Caco-2 (cell line): ENCODE measurements at regions not wholly inside any gene's neighbourhood (a gene's known extent, or its start where the extent isn't known, plus 50 kb on each side); places are given as distances from the start of the nearest gene placed in this dataset.

ENCODE experiments used
- BruUV-seq: library from RNA; stranded (reverse); fragments of 400-500 nt; replicated peaks from 2 replicates; lab custom pipeline; 2021; lab: Mats Ljungman, UMichigan
- CTCF ChIA-PET: fragments of 300-600 bp; sonication (Branson Sonifier 250); formaldehyde crosslinking; loops from one replicate; lab custom pipeline; 2022; ENCODE audit warnings: antibody characterized with exemption; lab: Charles Lee
- POLR2A ChIA-PET: fragments of 300-600 bp; sonication (Branson Sonifier 250); formaldehyde crosslinking; loops from one replicate; lab custom pipeline; 2022; ENCODE audit warnings: antibody characterized with exemption; lab: Charles Lee
- DNase-seq, 2 experiments: peaks; one replicate each; pipeline versions ENCODE4 v3.0.0 to v3.0.0-alpha.2; 2020 to 2022
- H3K27me3 ChIP-seq: replicated peaks from 2 replicates; pipeline ENCODE4 v1.6.0; 2011; ENCODE audit warnings: low read length; ENCODE audit not compliant: control insufficient read depth, insufficient read depth
- H3K36me3 ChIP-seq: 2 replicates; pipeline ENCODE4 v1.5.1; 2011; ENCODE audit warnings: low read length; ENCODE audit not compliant: control insufficient read depth, insufficient read depth
- H3K4me1 ChIP-seq: fragments of 250-450 bp; sonication (Bioruptor Pico); 2 replicates; pipeline ENCODE4 v1.5.1; 2020; ENCODE audit warnings: mild to moderate bottlenecking
- H3K4me3 ChIP-seq: 2 replicates; pipeline ENCODE4 v1.5.1; 2011; ENCODE audit warnings: low read depth, mild to moderate bottlenecking, control low read depth, low read length
- H3K9me3 ChIP-seq: fragments of 250-450 bp; sonication (Bioruptor Pico); 2 replicates; pipeline ENCODE4 v1.5.1; 2020; ENCODE audit warnings: mild to moderate bottlenecking, moderate library complexity
- H3K27ac Mint-ChIP-seq: one replicate; pipeline ENCODE4 v1.8.0; 2022; ENCODE audit warnings: mixed read lengths; ENCODE audit not compliant: unreplicated experiment
- H3K27me3 Mint-ChIP-seq: one replicate; pipeline ENCODE4 v1.8.0; 2022; ENCODE audit warnings: mixed read lengths; ENCODE audit not compliant: insufficient read depth, unreplicated experiment
- H3K36me3 Mint-ChIP-seq: one replicate; pipeline ENCODE4 v1.8.0; 2022; ENCODE audit warnings: mild to moderate bottlenecking, mixed read lengths; ENCODE audit not compliant: insufficient read depth, unreplicated experiment
- H3K4me1 Mint-ChIP-seq: one replicate; pipeline ENCODE4 v1.8.0; 2022; ENCODE audit warnings: low read depth, mixed read lengths; ENCODE audit not compliant: unreplicated experiment
- H3K4me3 Mint-ChIP-seq: one replicate; pipeline ENCODE4 v1.8.0; 2022; ENCODE audit warnings: mild to moderate bottlenecking, moderate library complexity, mixed read lengths; ENCODE audit not compliant: unreplicated experiment
- H3K9me3 Mint-ChIP-seq: one replicate; pipeline ENCODE4 v1.8.0; 2022; ENCODE audit warnings: mixed read lengths; ENCODE audit not compliant: unreplicated experiment
- intact Hi-C: fragments of 100-400 bp; cut with micrococcal nuclease; formaldehyde crosslinking; loops from one replicate; pipeline ENCODE4 v1.10.0; 2022; ENCODE audit not compliant: unreplicated experiment
- TF ChIP-seq, protein P1 (sequence below), 2 experiments: fragments of 200-600 bp in 1 of 2; IDR thresholded peaks; 1 replicate in 1 of 2; 2 replicates in 1 of 2; pipeline versions ENCODE4 v1.5.1 to v1.8.0; 2011 to 2022; ENCODE audit warnings: antibody characterized with exemption in 1 of 2, control low read depth in 1 of 2, inconsistent platforms in 1 of 2, low read depth in 1 of 2, low read length in 1 of 2, mild to moderate bottlenecking in 1 of 2, moderate library complexity in 1 of 2; ENCODE audit not compliant: insufficient read depth in 1 of 2, severe bottlenecking in 1 of 2, unreplicated experiment in 1 of 2

DNA sequence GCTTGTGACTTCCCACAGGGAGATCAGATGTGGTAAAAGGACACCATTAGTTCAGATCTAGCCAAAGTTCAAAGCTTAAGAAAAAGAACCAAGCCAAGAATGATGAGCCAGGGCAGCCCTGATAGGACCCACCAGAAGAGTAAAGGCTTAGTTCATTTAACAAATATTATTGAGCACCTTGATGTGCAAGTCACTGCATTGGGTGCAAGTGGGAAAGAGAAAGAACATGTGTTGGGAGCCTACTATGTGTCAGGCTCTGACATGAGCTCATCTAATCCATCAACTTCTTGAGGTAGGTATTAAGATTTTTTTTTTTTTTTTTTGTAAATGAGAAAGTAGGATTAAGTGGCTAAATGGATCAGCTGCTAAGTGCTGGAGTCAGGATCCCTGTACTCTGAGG, 53.4 kb upstream of the PIAS1 start:
- CTCF ChIA-PET = no interaction called here
- no peak for DNase-seq
- H3K9me3 Mint-ChIP-seq = peaks cover 21% of the 10 kb centered on the region

DNA sequence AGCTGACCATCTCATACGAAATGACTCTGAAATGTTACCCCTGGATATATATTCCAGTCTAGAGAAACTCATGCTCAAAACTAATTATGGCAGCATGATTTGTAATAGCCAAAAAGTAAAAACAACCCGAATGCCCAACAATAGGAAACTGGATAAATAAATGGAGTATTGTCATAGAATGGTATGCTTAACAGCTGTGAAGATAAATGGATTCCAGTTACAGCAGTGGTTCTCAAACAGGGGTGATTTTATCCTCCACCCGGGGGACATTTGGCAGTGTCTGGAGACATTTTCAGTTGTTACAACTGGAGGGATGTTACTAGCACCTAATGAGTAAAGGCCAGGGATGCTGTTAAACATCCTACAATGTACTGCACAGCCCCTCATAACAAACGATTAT, 52.3 kb upstream of the PIAS1 start:
- Histone ChIP-seq H3K4me1 (no peaks in the 10 kb centered on the region), H3K4me3 (no peak overlapping the region), H3K9me3 (0 out of 2 replicates have a peak, but pooled peaks cover 2% of the 10 kb centered on the region), H3K27me3 (no peaks in the 10 kb centered on the region), H3K36me3 (no peaks in the 10 kb centered on the region)
- Mint-ChIP-seq H3K36me3 (no peaks in the 10 kb centered on the region), H3K9me3 (peaks cover 25% of the 10 kb centered on the region), H3K4me3 (no peak overlapping the region), H3K27me3 (no peaks in the 10 kb centered on the region), H3K27ac (no peak overlapping the region), H3K4me1 (peaks cover 6% of the 10 kb centered on the region)
- BruUV-seq = no TSS peak
- TF ChIP-seq, protein P1, sequence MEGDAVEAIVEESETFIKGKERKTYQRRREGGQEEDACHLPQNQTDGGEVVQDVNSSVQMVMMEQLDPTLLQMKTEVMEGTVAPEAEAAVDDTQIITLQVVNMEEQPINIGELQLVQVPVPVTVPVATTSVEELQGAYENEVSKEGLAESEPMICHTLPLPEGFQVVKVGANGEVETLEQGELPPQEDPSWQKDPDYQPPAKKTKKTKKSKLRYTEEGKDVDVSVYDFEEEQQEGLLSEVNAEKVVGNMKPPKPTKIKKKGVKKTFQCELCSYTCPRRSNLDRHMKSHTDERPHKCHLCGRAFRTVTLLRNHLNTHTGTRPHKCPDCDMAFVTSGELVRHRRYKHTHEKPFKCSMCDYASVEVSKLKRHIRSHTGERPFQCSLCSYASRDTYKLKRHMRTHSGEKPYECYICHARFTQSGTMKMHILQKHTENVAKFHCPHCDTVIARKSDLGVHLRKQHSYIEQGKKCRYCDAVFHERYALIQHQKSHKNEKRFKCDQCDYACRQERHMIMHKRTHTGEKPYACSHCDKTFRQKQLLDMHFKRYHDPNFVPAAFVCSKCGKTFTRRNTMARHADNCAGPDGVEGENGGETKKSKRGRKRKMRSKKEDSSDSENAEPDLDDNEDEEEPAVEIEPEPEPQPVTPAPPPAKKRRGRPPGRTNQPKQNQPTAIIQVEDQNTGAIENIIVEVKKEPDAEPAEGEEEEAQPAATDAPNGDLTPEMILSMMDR (IDR thresholded peaks at IDR 0.05; ENCODE audit: insufficient read depth in 1 of 2, low read depth in 1 of 2, low read length in 1 of 2, severe bottlenecking in 1 of 2, unreplicated experiment in 1 of 2) = no peak
- no peak for DNase-seq
- ChIA-PET CTCF (no interaction called here), POLR2A (no interaction called here)
- intact Hi-C loops = no loop called here

More for the DNA sequence above, 53.4 kb upstream of the PIAS1 start:
- H3K36me3 ChIP-seq = no peaks in the 10 kb centered on the region
- H3K4me3 ChIP-seq = no peak overlapping the region
- H3K9me3 ChIP-seq = no peaks in the 10 kb centered on the region
- intact Hi-C loops = no loop called here
- no TSS peak for BruUV-seq
- no peak overlapping the region for H3K4me3 Mint-ChIP-seq
- TF ChIP-seq, protein P1 (IDR thresholded peaks at IDR 0.05; ENCODE audit: insufficient read depth in 1 of 2, low read depth in 1 of 2, low read length in 1 of 2, severe bottlenecking in 1 of 2, unreplicated experiment in 1 of 2) = no peak
- no peaks in the 10 kb centered on the region for H3K27me3 Mint-ChIP-seq
- H3K4me1 ChIP-seq = no peaks in the 10 kb centered on the region
- no peaks in the 10 kb centered on the region for H3K27me3 ChIP-seq
- peaks cover 6% of the 10 kb centered on the region for H3K4me1 Mint-ChIP-seq
- no peak overlapping the region for H3K27ac Mint-ChIP-seq
- no peaks in the 10 kb centered on the region for H3K36me3 Mint-ChIP-seq
- POLR2A ChIA-PET = no interaction called here

DNA sequence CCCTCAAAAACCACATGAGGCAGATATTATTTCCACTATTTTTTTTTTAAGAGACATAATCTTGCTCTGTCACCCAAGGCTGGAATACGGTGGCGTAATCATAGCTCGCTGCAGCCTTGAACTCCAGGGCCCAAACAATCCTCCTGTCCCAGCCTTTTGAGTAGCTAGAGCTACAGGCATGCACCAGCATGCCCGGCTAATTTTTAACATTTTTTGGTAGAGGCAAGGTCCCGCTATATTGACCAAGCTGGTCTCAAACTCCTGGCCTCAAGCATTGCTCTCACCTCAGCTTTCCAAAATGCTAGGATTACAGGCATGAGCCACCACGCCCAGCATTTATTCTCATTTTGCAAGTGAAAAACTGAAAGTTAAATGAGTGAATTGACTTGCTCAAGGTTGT, 50.8 kb upstream of the PIAS1 start:
- ChIA-PET POLR2A (no interaction called here), CTCF (no interaction called here)
- H3K4me3 ChIP-seq = no peak overlapping the region
- H3K27me3 Mint-ChIP-seq = no peaks in the 10 kb centered on the region
- TF ChIP-seq, protein P1 (IDR thresholded peaks at IDR 0.05; ENCODE audit: insufficient read depth in 1 of 2, low read depth in 1 of 2, low read length in 1 of 2, severe bottlenecking in 1 of 2, unreplicated experiment in 1 of 2) = no peak
- H3K9me3 ChIP-seq = peaks cover 9% of the 10 kb centered on the region; the same call in 1 of the 2 replicates
- no TSS peak for BruUV-seq
- no peak overlapping the region for H3K4me3 Mint-ChIP-seq
- H3K27ac Mint-ChIP-seq = no peak overlapping the region
- DNase-seq = no peak
- H3K36me3 Mint-ChIP-seq = no peaks in the 10 kb centered on the region
- 0 out of 2 replicates have a peak, but pooled peaks cover 3% of the 10 kb centered on the region for H3K4me1 ChIP-seq
- intact Hi-C loops = no loop called here
- no peaks in the 10 kb centered on the region for H3K27me3 ChIP-seq
- no peaks in the 10 kb centered on the region for H3K36me3 ChIP-seq
- H3K9me3 Mint-ChIP-seq = peaks cover 31% of the 10 kb centered on the region
- peaks cover 5% of the 10 kb centered on the region for H3K4me1 Mint-ChIP-seq
